WTC11 (cell line): ENCODE measurements at regions not wholly inside any gene's neighbourhood (a gene's known extent, or its start where the extent isn't known, plus 50 kb on each side); places are given as distances from the start of the nearest gene placed in this dataset.

Source experiments
- ATAC-seq: fragments of 200-7000 bp; cut with Tn5 transposase; 2 replicates; pipeline ENCODE4 v1.10.0; 2021; ENCODE audit warnings: mild to moderate bottlenecking, moderate library complexity
- CTCF ChIA-PET: fragments of 300-600 bp; sonication (Branson Sonifier 250); formaldehyde crosslinking; loops from one replicate; lab custom pipeline; 2021; ENCODE audit warnings: antibody characterized with exemption; lab: Charles Lee
- POLR2A ChIA-PET: fragments of 350-600 bp; sonication (Branson Sonifier 250); formaldehyde crosslinking; loops from one replicate; lab custom pipeline; 2021; ENCODE audit warnings: antibody characterized with exemption; lab: Charles Lee
- DNase-seq: peaks from one replicate; pipeline ENCODE4 v3.0.0; 2021; ENCODE audit warnings: low spot score
- H3K27ac Mint-ChIP-seq: 2 replicates; pipeline ENCODE4 v1.8.0; 2021; ENCODE audit warnings: mixed read lengths
- H3K27me3 Mint-ChIP-seq: 2 replicates; pipeline ENCODE4 v1.8.0; 2021; ENCODE audit warnings: low read depth, mild to moderate bottlenecking, moderate library complexity, mixed read lengths
- H3K36me3 Mint-ChIP-seq: 2 replicates; pipeline ENCODE4 v1.8.0; 2021; ENCODE audit warnings: mixed read lengths
- H3K4me1 Mint-ChIP-seq: 2 replicates; pipeline ENCODE4 v1.8.0; 2022; ENCODE audit warnings: mixed read lengths
- H3K4me3 Mint-ChIP-seq: 2 replicates; pipeline ENCODE4 v1.8.0; 2021; ENCODE audit warnings: mild to moderate bottlenecking, moderate library complexity, mixed read lengths
- H3K9me3 Mint-ChIP-seq: 2 replicates; pipeline ENCODE4 v1.8.0; 2021; ENCODE audit warnings: mixed read lengths
- CBFB ChIP-seq: sonication (generic); formaldehyde crosslinking; IDR thresholded peaks from 2 replicates; pipeline ENCODE4 v1.8.1; 2022; ENCODE audit warnings: mild to moderate bottlenecking, low read depth, missing genetic modification reagents
- ELF4 ChIP-seq: sonication (generic); formaldehyde crosslinking; IDR thresholded peaks from 2 replicates; pipeline ENCODE4 v1.8.1; 2022; ENCODE audit warnings: low read depth, mild to moderate bottlenecking, moderate library complexity, missing genetic modification reagents
- HMGA2 ChIP-seq: fragments of 250-450 bp; sonication (Bioruptor Pico); IDR thresholded peaks from 2 replicates; pipeline ENCODE4 v1.4.0; 2021; ENCODE audit warnings: mild to moderate bottlenecking, moderate library complexity
- KAT7 ChIP-seq: sonication (generic); formaldehyde crosslinking; IDR thresholded peaks from 2 replicates; pipeline ENCODE4 v1.8.1; 2023; ENCODE audit warnings: missing genetic modification reagents, mild to moderate bottlenecking, borderline replicate concordance
- MXD4 ChIP-seq: fragments of 250-450 bp; sonication (Bioruptor Pico); IDR thresholded peaks from 2 replicates; pipeline ENCODE4 v1.8.0; 2021; ENCODE audit warnings: mild to moderate bottlenecking, moderate library complexity, borderline replicate concordance
- MYBL2 ChIP-seq: sonication (generic); formaldehyde crosslinking; IDR thresholded peaks from 2 replicates; pipeline ENCODE4 v1.8.1; 2023; ENCODE audit warnings: mild to moderate bottlenecking, moderate library complexity, missing genetic modification reagents
- PRRX2 ChIP-seq: fragments of 250-450 bp; sonication (Bioruptor Pico); IDR thresholded peaks from 2 replicates; pipeline ENCODE4 v1.8.0; 2021; ENCODE audit warnings: mild to moderate bottlenecking
- RORB ChIP-seq: fragments of 250-450 bp; sonication (Bioruptor Pico); IDR thresholded peaks from 2 replicates; pipeline ENCODE4 v1.9.0; 2021; ENCODE audit warnings: mild to moderate bottlenecking
- SMAD3 ChIP-seq: sonication (generic); formaldehyde crosslinking; IDR thresholded peaks from 2 replicates; pipeline ENCODE4 v1.8.0; 2022; ENCODE audit warnings: missing genetic modification reagents, mild to moderate bottlenecking, borderline replicate concordance
- SOX15 ChIP-seq: fragments of 250-450 bp; sonication (Bioruptor Pico); IDR thresholded peaks from 2 replicates; pipeline ENCODE4 v1.9.0; 2021; ENCODE audit warnings: mild to moderate bottlenecking
- ZNF121 ChIP-seq: sonication (generic); formaldehyde crosslinking; IDR thresholded peaks from 2 replicates; pipeline ENCODE4 v1.8.0; 2023; ENCODE audit warnings: missing genetic modification reagents
- ZNF138 ChIP-seq: sonication (generic); formaldehyde crosslinking; conservative IDR thresholded peaks from 2 replicates; pipeline ENCODE4 v1.8.1; 2022; ENCODE audit warnings: mild to moderate bottlenecking, moderate library complexity, missing genetic modification reagents
- ZNF396 ChIP-seq: fragments of 250-450 bp; sonication (Bioruptor Pico); IDR thresholded peaks from 2 replicates; pipeline ENCODE4 v1.8.0; 2021; ENCODE audit warnings: mild to moderate bottlenecking, moderate library complexity, borderline replicate concordance
- TF ChIP-seq, protein P1 (sequence below): sonication (generic); formaldehyde crosslinking; IDR thresholded peaks from 2 replicates; pipeline ENCODE4 v1.8.0; 2023; ENCODE audit warnings: missing genetic modification reagents, mild to moderate bottlenecking, borderline replicate concordance
- TF ChIP-seq, protein P2 (sequence below): sonication (generic); formaldehyde crosslinking; conservative IDR thresholded peaks from 2 replicates; pipeline ENCODE4 v1.8.1; 2022; ENCODE audit warnings: mild to moderate bottlenecking, missing genetic modification reagents
- TF ChIP-seq, protein P3 (sequence below): sonication (generic); formaldehyde crosslinking; IDR thresholded peaks from 2 replicates; pipeline ENCODE4 v1.8.0; 2022; ENCODE audit warnings: missing genetic modification reagents
- TF ChIP-seq, protein P4 (sequence below): sonication (generic); formaldehyde crosslinking; IDR thresholded peaks from 2 replicates; pipeline ENCODE4 v1.8.1; 2023; ENCODE audit warnings: mild to moderate bottlenecking, missing genetic modification reagents
- TF ChIP-seq, protein P5 (sequence below): sonication (generic); formaldehyde crosslinking; IDR thresholded peaks from 2 replicates; pipeline ENCODE4 v1.8.1; 2022; ENCODE audit warnings: low read depth, mild to moderate bottlenecking, moderate library complexity, missing genetic modification reagents, borderline replicate concordance
- TF ChIP-seq, protein P6 (sequence below): fragments of 250-450 bp; sonication (Bioruptor Pico); IDR thresholded peaks from 2 replicates; pipeline ENCODE4 v1.9.0; 2021; ENCODE audit warnings: moderate library complexity, mild to moderate bottlenecking, inconsistent platforms, borderline replicate concordance
- TF ChIP-seq, protein P7 (sequence below): sonication (generic); formaldehyde crosslinking; IDR thresholded peaks from 2 replicates; pipeline ENCODE4 v1.8.1; 2023; ENCODE audit warnings: mild to moderate bottlenecking, missing genetic modification reagents, moderate library complexity

DNA sequence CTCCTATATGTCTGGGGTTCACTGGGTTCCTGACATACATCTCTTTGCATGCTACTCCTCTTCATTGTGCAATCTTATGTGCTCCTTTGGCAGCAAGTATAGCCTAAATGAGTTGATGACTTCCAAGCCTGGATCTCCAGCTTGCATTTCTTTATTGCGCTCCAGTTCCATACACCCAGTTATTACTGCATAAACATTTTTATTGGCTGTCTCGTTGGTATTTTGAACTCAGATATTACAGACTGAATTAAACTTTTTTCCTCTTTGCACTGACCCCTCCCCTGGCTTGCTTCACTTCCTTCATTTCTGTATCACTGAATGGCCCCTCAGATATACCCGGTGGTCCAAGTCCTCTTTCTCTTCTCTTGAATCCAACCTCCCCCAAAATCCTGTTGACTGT, 219.2 kb downstream of the MC4R start (continued):
- TF ChIP-seq, protein P1, sequence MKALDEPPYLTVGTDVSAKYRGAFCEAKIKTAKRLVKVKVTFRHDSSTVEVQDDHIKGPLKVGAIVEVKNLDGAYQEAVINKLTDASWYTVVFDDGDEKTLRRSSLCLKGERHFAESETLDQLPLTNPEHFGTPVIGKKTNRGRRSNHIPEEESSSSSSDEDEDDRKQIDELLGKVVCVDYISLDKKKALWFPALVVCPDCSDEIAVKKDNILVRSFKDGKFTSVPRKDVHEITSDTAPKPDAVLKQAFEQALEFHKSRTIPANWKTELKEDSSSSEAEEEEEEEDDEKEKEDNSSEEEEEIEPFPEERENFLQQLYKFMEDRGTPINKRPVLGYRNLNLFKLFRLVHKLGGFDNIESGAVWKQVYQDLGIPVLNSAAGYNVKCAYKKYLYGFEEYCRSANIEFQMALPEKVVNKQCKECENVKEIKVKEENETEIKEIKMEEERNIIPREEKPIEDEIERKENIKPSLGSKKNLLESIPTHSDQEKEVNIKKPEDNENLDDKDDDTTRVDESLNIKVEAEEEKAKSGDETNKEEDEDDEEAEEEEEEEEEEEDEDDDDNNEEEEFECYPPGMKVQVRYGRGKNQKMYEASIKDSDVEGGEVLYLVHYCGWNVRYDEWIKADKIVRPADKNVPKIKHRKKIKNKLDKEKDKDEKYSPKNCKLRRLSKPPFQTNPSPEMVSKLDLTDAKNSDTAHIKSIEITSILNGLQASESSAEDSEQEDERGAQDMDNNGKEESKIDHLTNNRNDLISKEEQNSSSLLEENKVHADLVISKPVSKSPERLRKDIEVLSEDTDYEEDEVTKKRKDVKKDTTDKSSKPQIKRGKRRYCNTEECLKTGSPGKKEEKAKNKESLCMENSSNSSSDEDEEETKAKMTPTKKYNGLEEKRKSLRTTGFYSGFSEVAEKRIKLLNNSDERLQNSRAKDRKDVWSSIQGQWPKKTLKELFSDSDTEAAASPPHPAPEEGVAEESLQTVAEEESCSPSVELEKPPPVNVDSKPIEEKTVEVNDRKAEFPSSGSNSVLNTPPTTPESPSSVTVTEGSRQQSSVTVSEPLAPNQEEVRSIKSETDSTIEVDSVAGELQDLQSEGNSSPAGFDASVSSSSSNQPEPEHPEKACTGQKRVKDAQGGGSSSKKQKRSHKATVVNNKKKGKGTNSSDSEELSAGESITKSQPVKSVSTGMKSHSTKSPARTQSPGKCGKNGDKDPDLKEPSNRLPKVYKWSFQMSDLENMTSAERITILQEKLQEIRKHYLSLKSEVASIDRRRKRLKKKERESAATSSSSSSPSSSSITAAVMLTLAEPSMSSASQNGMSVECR: no peak
- TF ChIP-seq ZNF121: no peak
- TF ChIP-seq MXD4 (CRISPR knock-in tag): no peak
- TF ChIP-seq, protein P2, sequence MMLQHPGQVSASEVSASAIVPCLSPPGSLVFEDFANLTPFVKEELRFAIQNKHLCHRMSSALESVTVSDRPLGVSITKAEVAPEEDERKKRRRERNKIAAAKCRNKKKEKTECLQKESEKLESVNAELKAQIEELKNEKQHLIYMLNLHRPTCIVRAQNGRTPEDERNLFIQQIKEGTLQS (CRISPR knock-in tag): no peak
- TF ChIP-seq SOX15 (CRISPR knock-in tag): no peak
- no peak for TF ChIP-seq KAT7 (CRISPR knock-in tag)
- TF ChIP-seq ZNF138 (CRISPR knock-in tag): no peak
- no peak for TF ChIP-seq ELF4 (CRISPR knock-in tag)

DNA sequence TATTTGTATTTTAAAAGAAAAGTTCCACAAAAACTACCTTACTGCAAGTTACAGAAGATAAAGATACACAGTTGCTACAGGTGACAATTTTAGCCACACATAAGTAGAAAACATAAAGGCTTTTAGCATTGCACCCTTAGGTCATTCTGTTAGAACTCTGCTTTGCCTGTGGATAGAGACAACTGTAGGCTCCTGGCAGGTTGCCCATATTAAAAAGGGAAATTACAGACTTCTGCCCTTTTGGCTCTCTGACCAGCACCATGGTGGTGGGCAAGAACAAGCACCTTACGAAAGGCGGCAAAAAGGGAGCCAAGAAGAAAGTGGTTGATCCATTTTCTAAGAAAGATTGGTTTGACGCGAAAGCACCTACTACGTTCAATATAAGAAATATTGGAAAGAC, 223.3 kb downstream of the MC4R start:
- H3K4me3 Mint-ChIP-seq: no peak overlapping the region
- no peaks in the 10 kb centered on the region for H3K36me3 Mint-ChIP-seq
- ChIA-PET POLR2A (no interaction called here), CTCF (no interaction called here)
- no peak for ATAC-seq
- no peak for DNase-seq
- peaks cover 17% of the 10 kb centered on the region for H3K4me1 Mint-ChIP-seq
- no peaks in the 10 kb centered on the region for H3K27me3 Mint-ChIP-seq
- peaks cover 8% of the 10 kb centered on the region for H3K9me3 Mint-ChIP-seq
- H3K27ac Mint-ChIP-seq: no peak overlapping the region
- TF ChIP-seq, protein P3, sequence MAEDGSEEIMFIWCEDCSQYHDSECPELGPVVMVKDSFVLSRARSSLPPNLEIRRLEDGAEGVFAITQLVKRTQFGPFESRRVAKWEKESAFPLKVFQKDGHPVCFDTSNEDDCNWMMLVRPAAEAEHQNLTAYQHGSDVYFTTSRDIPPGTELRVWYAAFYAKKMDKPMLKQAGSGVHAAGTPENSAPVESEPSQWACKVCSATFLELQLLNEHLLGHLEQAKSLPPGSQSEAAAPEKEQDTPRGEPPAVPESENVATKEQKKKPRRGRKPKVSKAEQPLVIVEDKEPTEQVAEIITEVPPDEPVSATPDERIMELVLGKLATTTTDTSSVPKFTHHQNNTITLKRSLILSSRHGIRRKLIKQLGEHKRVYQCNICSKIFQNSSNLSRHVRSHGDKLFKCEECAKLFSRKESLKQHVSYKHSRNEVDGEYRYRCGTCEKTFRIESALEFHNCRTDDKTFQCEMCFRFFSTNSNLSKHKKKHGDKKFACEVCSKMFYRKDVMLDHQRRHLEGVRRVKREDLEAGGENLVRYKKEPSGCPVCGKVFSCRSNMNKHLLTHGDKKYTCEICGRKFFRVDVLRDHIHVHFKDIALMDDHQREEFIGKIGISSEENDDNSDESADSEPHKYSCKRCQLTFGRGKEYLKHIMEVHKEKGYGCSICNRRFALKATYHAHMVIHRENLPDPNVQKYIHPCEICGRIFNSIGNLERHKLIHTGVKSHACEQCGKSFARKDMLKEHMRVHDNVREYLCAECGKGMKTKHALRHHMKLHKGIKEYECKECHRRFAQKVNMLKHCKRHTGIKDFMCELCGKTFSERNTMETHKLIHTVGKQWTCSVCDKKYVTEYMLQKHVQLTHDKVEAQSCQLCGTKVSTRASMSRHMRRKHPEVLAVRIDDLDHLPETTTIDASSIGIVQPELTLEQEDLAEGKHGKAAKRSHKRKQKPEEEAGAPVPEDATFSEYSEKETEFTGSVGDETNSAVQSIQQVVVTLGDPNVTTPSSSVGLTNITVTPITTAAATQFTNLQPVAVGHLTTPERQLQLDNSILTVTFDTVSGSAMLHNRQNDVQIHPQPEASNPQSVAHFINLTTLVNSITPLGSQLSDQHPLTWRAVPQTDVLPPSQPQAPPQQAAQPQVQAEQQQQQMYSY (CRISPR knock-in tag): no peak
- TF ChIP-seq HMGA2 (CRISPR knock-in tag): no peak
- TF ChIP-seq ZNF138 (CRISPR knock-in tag): no peak
- TF ChIP-seq, protein P4, sequence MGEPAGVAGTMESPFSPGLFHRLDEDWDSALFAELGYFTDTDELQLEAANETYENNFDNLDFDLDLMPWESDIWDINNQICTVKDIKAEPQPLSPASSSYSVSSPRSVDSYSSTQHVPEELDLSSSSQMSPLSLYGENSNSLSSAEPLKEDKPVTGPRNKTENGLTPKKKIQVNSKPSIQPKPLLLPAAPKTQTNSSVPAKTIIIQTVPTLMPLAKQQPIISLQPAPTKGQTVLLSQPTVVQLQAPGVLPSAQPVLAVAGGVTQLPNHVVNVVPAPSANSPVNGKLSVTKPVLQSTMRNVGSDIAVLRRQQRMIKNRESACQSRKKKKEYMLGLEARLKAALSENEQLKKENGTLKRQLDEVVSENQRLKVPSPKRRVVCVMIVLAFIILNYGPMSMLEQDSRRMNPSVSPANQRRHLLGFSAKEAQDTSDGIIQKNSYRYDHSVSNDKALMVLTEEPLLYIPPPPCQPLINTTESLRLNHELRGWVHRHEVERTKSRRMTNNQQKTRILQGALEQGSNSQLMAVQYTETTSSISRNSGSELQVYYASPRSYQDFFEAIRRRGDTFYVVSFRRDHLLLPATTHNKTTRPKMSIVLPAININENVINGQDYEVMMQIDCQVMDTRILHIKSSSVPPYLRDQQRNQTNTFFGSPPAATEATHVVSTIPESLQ (CRISPR knock-in tag): no peak
- no peak for TF ChIP-seq ZNF396 (CRISPR knock-in tag)
- no peak for TF ChIP-seq PRRX2
- TF ChIP-seq ZNF121: no peak
- no peak for TF ChIP-seq CBFB
- TF ChIP-seq, protein P5, sequence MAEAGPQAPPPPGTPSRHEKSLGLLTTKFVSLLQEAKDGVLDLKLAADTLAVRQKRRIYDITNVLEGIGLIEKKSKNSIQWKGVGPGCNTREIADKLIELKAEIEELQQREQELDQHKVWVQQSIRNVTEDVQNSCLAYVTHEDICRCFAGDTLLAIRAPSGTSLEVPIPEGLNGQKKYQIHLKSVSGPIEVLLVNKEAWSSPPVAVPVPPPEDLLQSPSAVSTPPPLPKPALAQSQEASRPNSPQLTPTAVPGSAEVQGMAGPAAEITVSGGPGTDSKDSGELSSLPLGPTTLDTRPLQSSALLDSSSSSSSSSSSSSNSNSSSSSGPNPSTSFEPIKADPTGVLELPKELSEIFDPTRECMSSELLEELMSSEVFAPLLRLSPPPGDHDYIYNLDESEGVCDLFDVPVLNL: no peak
- TF ChIP-seq, protein P6, sequence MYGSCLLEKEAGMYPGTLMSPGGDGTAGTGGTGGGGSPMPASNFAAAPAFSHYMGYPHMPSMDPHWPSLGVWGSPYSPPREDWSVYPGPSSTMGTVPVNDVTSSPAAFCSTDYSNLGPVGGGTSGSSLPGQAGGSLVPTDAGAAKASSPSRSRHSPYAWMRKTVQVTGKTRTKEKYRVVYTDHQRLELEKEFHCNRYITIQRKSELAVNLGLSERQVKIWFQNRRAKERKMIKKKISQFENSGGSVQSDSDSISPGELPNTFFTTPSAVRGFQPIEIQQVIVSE (CRISPR knock-in tag): no peak
- TF ChIP-seq SMAD3 (CRISPR knock-in tag): no peak
- TF ChIP-seq, protein P7, sequence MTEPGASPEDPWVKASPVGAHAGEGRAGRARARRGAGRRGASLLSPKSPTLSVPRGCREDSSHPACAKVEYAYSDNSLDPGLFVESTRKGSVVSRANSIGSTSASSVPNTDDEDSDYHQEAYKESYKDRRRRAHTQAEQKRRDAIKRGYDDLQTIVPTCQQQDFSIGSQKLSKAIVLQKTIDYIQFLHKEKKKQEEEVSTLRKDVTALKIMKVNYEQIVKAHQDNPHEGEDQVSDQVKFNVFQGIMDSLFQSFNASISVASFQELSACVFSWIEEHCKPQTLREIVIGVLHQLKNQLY (CRISPR knock-in tag): no peak
- no peak for TF ChIP-seq RORB (CRISPR knock-in tag)
- no peak for TF ChIP-seq MYBL2
